Epithelial cell of proximal tubule (primary cell): ENCODE measurements at regions not wholly inside any gene's neighbourhood (a gene's known extent, or its start where the extent isn't known, plus 50 kb on each side); places are given as distances from the start of the nearest gene placed in this dataset.

Source experiments
- DNase-seq: peaks from one replicate; pipeline ENCODE4 v3.0.0-alpha.2; 2011; ENCODE audit warnings: low read depth
- H3K4me3 ChIP-seq: 2 replicates; pipeline ENCODE4 v1.5.1; 2011; ENCODE audit warnings: low read depth, mild to moderate bottlenecking, low read length
- TF ChIP-seq, protein P1 (sequence below): conservative IDR thresholded peaks from 2 replicates; pipeline ENCODE4 v1.5.1; 2012; ENCODE audit warnings: low read depth, mild to moderate bottlenecking, low read length

DNA sequence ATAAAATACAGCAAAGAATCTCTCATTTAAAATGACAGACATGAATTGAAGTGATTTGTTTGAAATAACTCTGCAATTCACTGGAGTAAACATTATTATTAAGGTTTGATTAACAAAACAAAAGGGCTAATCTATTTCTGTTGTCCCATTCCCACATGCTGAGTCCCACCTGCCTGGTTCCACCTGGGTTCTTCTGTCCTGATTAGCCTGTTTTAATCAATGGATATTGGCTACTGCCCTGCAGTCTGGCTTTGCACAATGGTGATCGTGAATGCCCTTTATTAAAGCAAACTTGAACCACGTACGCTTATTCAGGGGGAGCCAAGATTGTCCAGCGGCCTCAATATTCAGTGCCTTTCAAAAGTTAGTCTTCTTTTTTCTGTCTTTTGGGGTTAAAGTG, 72.8 kb upstream of the CDH19 start:
- TF ChIP-seq, protein P1, sequence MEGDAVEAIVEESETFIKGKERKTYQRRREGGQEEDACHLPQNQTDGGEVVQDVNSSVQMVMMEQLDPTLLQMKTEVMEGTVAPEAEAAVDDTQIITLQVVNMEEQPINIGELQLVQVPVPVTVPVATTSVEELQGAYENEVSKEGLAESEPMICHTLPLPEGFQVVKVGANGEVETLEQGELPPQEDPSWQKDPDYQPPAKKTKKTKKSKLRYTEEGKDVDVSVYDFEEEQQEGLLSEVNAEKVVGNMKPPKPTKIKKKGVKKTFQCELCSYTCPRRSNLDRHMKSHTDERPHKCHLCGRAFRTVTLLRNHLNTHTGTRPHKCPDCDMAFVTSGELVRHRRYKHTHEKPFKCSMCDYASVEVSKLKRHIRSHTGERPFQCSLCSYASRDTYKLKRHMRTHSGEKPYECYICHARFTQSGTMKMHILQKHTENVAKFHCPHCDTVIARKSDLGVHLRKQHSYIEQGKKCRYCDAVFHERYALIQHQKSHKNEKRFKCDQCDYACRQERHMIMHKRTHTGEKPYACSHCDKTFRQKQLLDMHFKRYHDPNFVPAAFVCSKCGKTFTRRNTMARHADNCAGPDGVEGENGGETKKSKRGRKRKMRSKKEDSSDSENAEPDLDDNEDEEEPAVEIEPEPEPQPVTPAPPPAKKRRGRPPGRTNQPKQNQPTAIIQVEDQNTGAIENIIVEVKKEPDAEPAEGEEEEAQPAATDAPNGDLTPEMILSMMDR, result no peak
- H3K4me3 ChIP-seq, result no peak overlapping the region
- DNase-seq, result no peak

DNA sequence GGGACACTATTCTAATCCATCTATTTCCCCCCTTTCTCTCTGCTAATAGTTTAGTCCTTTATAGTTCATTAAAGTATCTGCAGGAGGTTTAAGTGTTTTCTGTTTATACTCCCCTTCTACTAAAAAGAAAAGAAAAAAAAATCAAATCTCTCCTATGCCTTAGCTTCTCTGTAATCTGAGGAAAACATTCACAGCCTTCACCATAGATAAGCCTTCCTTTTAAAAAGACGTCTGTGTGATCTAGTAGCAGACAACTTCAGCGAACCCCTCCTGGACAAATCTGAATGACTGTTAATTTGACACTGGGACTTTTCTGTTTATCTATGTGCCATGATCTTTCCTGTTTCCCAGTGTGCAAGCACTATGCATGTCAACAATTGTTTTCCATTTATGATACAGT, 70.4 kb upstream of the CDH19 start:
- TF ChIP-seq, protein P1, result no peak

DNA sequence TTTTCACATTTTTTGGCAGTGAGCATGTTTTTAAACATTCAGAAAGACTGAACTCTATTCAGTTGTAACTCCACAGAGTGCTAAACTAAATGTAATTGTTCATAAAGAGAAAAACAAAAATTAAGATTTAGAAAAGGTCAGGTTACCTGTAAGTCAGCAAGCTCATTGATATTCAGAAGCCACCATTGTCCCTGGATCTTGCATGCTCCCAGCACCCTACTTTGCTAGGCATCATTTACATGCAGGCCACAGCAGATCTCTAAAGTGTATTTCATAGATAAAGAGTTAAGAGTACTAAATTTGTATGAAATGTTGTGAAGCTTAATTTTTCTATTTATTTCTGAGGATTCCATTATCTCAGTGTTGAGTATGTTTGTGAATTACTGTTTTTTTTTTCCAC, 64.8 kb upstream of the CDH19 start:
- no peak for DNase-seq
- TF ChIP-seq, protein P1, result no peak
- H3K4me3 ChIP-seq, result no peak overlapping the region

More for the DNA sequence above, 70.4 kb upstream of the CDH19 start:
- DNase-seq, result no peak
- no peak overlapping the region for H3K4me3 ChIP-seq

DNA sequence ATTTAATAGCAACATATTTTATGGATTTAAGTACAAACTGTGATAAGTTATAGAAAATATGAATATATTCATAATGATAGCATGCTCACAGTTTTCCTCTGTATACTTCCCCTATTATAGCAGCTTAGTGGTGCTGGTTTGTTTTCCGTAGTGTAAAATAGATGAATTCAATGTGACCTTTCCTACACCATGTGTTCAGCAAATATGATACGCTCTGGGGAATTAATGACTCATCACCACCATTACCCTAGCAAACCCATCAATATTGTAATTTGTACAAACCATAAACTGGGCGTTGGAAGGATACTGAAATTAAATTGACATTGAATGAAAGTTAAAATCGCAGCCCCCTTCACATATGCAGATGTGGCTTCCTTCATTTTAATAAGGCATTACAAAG, 58.7 kb upstream of the CDH19 start:
- no peak overlapping the region for H3K4me3 ChIP-seq
- TF ChIP-seq, protein P1, result no peak
- DNase-seq, result no peak

DNA sequence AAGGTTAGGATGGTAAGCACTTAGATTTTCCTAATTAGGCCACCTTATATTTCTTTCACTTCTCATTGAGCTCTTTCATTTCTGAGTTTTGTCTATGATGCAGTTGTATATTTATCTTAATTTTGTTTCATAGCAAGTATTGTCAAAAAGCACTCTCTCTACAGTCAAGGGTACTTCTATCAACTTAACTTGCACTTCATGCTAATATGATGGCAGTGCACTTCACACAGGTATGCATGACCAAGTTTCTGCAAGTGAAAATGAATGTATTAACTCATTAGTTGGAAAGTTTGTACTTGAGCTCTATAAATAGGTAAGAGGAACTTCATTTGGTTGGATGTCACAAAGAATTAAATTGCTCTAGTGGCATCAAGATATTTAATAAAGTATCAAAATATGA, 51.5 kb upstream of the CDH19 start:
- DNase-seq, result no peak
- H3K4me3 ChIP-seq, result no peak overlapping the region
- TF ChIP-seq, protein P1, result no peak
